HG02973 (cell line): ENCODE measurements at regions not wholly inside any gene's neighbourhood (a gene's known extent, or its start where the extent isn't known, plus 50 kb on each side); places are given as distances from the start of the nearest gene placed in this dataset.
"Not testable (repeated sequence)": the region's sequence is repeated elsewhere in the genome, so short reads cannot be mapped to it uniquely, and the experiment has no call there.

ENCODE experiments used
- ATAC-seq: cut with Tn5 transposase; IDR thresholded peaks from one replicate; pipeline ENCODE4 v1.9.1; 2021; ENCODE audit warnings: moderate library complexity; ENCODE audit not compliant: unreplicated experiment

DNA sequence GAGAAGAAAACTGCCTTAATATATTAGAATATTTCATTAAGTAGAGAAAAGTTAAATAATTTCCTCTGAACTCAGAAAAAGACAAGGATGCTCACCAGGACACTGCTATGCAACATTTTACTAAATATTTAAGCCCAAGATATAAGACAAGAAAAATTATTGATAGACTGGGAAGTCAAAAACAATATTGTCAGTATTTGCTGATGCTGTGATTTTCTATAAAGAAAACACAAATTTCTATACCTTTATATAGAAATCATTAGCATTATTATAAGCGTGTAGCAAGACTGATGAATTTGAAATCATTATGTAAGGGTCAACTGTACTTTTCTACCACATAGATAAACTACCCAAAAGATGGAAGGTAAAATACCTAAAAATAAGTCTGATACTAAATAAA lies 451.0 kb downstream of the RNF144A start:
- ATAC-seq, result no peak

DNA sequence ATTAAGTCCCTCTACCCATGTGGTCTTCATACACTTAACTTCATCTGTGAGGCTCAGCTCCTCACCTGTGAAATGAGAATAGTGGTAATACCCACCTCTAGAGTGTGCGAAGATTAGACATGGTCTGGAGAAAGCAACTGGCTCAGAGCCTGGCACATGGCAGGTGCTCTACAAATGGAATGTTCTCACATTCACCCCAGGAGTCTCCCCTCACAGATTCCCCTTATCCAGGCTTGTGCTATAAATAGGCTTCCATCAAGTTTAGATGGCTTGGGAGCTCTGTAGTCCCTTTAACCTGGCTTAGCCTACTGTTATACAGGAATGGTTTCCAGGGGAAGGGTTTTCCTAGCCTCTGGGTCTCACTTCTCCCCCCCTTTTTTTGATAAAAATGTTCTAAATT lies 455.9 kb downstream of the RNF144A start:
- ATAC-seq, result no peak

DNA sequence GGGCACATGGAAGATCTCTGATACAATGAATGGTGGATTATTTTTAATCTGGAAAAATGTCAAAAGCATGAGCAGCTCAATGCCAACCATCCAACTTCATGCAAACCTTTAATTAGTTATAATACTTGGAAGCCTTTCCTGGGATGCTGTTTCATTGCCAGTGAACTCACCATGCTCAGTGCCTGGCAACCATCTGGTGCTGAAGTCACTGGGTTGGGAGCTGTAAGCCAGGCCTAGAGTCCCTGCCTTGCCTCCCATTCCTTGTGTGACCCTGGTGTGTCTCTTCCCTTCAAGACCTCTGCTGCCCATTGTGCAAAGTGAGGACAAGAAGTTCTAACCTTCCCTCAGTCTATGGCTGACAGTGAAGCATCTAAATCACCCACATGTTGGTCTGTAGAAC lies 458.7 kb downstream of the RNF144A start:
- no peak for ATAC-seq

DNA sequence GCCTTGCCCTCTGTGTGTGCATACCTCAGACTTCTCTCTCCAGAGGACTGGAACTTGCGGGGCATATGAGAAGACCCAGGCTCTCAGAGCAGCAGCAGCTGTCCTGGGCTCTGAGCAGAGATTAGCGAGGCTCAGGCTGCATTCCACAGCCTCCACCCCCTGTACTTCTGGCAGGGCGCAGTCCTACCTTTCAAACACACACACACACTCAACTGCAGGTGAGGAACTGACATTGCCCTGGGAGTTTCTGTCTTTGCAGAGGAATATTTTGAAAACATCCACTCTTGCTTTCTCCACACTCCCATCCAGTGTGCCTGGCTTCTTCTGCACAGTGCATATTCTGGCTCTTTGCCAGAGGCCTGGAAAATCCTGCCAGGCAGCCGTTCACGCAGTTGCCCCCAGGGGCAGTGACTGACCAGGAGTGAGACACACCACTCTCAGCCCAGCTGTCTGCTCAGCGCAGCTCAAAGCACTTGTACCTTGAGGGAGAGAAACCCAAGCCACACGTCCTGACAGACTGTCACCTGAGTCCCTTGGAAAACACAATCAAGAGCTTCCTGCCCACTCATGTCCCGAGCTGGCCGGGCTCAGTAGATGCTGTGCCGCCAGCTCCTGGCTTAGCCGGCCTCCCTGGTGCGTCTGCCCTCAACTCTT lies 460.8 kb downstream of the RNF144A start:
- ATAC-seq, result no peak

DNA sequence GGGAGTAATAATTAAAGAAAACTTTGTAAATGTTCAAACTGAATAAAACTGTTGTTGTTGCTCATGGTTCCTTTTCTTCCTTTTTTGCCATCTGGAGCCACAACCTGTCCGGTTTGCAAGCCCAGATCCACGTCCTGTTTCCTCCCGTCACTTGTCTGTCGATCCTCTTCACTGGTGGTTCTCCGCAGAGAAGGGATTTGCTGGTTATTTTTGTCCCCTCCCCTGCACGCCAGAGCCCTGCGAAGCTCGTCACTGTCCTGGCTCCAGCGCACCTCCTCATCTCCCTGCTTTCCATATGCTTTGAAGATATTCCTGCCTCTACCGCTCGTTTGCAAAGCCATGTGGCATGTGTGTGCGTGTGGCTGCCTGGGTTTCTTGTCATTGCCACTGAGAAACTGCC lies 461.4 kb downstream of the RNF144A start:
- no peak for ATAC-seq

DNA sequence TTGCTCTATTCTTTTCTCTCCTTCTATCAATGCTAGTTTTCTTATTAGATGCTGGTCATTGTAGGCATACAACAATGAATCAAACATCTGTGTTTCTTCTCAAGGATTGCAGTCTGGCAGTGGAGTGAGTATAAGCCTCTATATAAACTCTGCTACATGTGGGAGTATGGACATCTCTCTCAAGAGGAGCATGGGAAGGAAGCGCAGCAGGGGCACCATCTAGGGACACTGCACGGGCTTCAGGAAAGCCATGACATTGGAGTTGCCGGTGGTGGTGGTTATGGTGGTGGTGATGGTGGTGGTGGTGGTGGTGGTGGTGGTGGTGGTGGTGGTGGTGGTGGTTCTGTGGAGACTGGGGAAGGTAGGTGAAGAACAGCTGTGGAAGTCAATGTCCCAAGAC lies 462.6 kb downstream of the RNF144A start:
- no peak for ATAC-seq

DNA sequence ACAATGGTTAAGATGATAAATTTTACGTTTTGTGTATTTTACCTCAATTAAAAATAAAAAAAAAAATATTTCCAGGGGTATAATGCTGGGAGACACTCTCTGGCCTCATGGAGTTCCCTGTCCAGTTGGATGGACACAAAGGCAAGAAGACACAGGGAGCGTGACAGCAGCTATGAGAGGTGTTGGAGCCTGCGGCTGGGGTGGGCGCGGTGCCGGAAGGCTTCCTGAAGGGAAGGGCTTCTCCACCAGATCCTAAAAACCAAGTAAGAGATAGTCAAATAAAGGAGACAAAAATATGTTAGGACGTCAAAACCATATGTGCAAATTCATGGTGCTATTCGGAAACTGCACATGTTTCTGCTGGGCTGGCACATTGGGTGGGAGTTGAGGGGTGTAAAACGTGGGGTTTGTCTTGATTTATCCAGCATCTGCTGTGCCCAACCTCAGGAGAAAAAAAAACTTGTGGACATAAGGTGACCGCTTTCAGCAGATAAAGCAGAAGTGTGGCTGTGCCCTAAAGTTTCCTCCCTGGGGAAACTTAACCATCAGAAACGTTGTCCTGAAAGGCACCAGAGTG lies 467.6 kb downstream of the RNF144A start:
- ATAC-seq, result no peak

DNA sequence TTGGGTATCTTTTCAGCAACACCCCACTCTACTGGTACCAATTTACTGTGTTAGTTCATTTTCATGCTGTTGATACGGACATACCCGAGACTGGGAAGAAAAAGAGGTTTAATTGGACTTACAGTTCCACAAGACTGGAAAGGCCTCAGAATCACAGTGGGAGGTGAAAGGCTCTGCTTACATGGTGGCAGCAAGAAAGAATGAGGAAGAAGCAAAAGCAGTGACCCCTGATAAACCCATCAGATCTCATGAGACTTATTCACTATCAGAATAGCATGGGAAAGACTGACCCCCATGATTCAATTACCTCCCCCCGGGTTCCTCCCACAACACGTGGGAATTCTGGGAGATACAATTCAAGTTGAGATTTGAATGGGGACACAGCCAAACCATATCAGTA lies 473.1 kb downstream of the RNF144A start:
- ATAC-seq, result not testable (repeated sequence)

DNA sequence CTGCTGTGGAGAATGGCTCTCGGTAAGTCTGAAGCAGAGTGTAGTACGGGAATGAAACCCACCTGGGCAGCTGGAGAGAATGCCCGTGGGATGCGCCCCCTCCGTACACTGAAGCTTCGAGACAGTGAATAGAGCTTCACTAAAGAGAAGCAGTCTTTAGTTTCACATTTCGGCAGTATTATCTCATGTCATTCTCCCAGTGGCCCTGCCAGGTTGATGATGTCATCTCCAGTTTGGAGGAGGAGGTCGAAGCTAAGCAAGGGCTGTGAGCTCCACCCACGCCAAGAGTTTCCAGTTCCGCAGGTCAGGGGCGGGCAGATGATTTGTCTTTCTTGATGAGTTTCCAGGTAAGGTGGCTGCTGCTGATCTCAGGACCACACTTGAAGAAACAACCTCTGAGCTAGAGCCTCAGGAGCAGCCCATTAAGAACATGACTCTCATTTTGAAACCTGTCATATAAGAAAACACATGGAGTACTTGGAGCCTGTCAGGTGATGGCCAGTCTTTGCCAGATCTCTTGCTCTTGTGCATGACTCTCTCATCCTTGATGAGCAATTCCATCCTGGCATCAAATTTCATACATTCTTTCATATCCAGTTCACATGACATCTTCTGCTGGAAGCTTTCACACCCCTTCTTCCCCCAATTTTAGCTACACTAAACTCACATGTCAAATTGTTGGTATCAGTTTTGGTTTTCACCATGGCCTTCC lies 475.0 kb downstream of the RNF144A start:
- no peak for ATAC-seq

DNA sequence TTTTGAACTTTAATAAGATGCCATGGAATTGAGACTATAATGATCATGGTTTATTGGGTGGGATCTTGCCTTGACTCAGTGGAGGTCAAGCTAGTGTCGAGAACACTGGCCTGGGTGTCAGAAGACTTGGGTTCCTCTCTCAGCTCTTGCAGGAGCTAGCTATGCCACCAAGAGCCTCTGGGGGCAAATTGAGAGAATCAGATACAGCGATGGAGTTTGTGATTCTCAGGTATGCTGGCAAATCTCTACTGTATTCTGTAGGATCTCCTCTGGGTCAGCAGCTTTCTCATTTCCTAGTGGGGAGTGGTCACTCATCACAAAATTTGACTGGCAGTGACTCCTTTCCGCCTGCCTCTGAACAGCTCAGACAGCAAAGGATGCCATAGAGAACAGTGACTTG lies 477.0 kb downstream of the RNF144A start:
- no peak for ATAC-seq

DNA sequence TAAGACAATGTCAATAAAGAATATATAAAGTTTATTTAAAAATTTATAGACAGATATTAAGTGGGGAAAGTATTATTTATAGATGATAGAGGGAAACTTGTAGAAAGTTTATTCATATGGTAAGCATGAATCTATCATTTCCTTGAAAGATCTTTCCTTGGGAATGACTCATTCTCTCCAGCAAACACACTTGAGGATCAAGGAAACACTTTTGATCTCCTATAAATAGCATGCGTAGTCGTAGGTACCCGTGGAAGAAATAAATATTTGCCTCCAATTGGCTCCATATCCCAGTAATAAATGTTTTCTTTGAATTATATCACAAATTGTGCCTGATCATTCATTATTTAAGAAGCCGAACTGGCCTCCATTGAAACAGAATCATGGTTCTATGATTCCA lies 483.4 kb downstream of the RNF144A start:
- no peak for ATAC-seq

DNA sequence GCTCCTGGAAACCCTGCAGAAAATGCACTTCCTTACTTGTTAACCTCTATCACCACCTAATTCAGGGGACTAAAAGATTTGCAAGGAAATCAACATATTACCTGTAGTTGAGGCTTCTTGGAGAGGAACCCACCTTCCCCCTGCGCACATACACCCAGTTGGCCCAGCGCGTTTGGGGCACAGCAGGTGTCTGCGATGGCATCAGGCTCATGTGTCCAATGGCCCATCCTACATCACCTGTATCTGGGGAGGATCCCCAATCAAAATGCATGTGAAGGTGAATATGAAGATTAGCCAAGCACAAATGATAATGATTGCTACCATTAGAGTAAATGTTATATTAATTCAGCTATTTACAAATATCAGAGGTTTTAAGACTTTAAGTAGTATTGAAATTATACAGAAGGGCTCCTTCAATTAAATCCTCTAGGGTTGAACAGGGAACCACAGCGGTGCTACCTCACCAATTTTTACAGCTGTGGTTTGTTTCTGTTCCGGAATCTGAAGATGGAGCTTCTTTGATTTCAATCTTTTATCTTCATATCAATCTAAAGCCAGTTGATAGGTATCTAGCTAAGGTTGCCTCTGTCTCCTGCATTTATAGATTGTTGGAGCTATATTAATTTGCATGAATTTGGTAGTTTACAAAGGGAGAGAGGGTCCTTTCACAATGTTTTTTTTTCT lies 486.0 kb downstream of the RNF144A start:
- ATAC-seq, result no peak

DNA sequence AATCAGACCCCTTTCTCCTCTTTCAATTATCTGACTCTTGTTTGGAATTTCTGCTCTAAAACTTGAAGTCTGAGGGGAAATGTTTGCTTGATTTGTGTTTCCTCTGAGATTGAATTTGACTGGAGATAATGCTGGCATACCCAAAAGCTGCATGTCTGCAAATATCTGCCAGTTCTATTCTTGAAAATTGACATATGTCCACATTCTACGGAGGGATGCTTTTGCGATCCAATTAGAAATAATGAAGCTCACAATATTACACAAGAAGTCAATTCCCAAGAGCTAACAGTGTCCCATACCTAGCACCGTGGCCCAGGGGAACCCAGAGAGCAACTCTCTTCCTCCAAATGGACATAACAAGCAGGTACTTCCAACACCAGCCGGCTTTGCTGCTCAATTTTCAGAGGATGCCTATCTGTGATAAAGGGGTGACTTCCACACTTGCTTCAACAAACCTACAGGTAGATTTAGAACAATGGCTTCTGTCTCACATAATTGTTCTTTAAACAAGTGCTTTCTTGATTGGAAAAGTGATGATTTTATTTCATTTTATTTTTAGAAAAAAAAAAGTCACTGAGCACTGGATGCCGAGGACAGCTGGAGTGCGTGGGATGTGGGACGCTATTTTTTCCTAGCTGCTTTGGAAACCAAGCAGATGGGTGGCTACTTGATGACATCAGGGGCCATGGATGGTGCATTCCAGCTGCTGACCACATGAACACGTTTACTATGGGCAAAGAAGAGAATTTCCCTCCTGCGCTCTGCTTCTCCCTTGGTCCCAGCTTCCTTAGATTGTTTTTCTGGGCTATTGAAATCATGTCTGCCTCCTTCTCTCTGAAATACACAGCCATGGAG lies 488.9 kb downstream of the RNF144A start:
- no peak for ATAC-seq

DNA sequence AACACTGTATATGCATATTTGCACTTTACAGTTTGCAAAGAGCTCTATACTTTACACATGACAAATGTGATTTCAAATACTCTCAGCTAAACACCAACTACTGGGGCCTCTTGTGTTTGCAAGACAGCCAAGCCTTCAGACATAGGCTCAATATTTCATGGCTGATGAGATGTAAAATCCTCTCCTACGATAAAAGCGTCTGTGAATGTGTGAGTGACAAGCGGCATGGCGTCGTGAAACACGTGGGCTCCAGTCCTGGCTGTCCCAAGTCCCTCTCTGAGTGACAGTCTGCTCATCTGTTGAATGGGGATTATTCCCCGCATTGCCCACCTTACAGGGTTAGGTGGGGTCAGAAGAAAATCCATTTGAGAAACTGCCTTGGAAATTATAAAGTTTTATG lies 489.8 kb downstream of the RNF144A start:
- no peak for ATAC-seq

DNA sequence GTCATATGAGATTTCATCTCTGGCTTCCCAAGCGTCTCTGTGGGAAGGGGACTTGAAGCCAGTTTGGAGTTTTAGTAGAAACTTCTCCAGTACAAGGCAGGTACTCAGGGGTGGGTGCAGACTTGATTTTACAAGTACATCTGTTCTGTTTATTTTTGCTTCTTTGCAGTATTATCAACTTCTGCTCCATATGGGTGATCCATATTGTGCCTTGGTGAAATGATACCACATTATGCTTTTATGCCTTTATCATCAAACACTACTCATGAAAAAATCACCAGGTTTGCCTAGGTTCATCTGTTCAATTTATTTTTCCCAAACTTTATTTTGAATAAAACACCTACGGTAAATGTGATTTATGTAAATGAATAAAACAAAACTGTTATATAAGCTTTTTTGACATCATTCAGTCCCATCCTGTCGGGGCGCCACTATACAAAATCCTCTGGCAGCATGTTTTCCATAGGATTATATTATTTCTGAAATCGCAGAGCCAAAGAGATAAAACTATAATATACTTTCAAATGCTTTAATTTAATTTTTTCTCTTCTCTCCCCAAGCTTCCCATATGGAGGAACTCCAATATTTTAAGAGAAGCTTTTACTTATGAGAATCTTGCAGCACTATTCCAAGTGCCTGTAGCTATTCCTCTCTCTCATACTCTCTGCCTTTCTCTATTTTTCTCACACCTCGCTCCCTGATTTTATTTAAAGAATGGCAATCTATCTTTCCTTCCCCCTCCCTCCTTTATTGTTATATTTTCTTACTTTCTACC lies 490.9 kb downstream of the RNF144A start:
- no peak for ATAC-seq

DNA sequence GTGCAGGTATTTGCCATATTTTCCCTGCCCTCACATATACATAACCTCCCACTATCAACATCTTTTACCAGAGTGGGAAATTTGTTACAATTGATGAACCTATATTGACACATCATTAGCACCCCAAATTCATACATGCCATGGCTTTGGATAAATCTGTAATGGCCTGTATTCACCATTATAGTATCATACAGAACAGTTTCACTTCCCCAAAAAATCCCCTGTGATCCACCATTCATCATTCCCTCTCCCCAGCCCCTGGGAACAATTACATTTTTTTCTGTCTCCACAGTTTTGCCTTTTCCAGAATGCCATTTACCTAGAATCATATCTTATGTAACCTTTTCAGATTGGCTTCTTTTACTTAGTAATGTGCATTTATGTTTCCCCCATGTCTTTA lies 494.5 kb downstream of the RNF144A start:
- no peak for ATAC-seq

DNA sequence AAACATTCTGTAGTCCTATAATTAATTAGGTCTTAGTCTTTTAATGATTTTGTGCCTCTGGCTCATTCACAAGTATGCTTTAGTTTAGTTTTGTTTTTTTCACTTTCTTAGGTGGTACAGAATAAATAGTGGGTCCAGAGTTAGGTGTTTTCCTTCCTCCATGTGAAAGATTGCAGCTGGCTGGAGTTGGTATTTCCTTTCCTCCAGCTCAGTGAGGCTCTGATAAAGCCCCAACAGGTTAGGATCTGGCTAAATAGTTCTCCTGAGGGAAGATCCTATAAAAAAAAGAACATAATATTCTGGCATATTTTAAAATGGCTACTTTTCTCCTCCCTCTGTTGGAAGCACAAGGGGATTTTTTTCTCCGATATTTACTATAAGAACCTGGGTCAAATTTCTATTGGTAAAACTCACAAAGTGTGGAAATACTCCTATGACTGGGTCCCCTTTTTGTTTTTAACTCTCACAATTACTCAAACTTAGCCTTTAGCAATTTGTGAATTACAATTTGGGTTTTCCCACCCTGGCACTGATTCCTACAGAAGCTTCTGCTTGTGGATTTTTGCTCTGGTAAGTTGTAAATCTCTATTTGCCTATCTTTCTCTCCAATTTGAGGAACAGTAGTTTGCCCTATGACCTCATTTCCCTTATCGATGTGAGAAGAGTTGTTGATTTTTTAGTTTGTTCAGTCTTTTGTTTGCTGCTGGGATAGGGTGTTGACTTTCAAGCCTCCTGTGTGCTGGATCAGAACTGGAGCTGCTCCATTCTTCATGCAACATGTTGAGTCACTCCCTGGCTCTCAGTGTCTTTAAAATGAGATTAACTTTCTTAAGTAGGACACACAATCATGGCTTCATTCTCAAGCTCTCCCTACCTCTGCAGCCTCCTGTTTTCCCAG lies 500.9 kb downstream of the RNF144A start:
- no peak for ATAC-seq

DNA sequence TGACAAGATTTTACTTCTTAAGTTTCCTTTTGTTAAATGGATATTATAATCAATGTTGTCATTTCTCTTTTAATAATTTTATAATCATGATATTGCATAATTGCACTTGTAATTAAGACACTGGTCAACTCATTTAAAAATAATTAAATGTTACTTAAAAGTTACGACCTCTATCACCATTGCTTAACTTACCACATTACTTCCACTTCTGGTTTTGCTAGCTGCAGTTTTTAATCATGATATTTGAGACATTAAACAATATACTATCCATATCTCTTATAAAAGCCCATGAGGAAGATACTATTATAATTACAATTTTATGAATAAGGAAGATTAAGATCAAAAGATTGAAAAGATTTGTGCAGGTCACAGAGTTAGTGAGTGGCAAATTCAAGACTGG lies 502.0 kb downstream of the RNF144A start:
- ATAC-seq, result no peak

DNA sequence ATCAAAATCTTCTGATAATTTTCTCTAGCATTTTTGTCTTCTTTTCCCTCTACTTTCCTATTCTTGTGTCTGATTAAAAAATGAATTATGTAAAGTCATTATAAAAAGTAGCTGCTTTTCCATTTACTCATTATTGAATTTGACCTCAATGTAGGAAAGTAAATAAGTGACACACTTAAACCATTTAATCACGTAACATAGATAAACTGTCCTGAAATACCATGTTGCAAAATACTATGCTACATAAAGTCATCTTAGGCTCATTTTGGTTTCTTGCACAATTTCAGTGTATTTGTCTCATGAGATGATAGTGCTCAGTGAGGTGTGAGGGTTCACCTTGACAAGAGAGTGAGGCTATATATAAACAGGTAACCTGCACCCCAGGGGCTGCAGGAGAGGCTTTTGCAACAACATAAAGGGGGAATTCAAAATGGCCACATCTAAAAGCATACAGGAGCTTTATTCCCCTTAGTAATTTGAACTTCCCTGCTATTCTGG lies 502.7 kb downstream of the RNF144A start:
- ATAC-seq, result no peak
